ENCODE measurements at regions not wholly inside any gene's neighbourhood (a gene's known extent, or its start where the extent isn't known, plus 50 kb on each side); places are given as distances from the start of the nearest gene placed in this dataset.

GRCh38 chr6:148177589-148178233 lies 164.9 kb upstream of the SASH1 start:
- peak; percentile 12 for DNase-seq

- no peak for DNase-seq
Observed at GRCh38 chr6:148179786-148180185, 162.9 kb upstream of the SASH1 start.

- DNase-seq: no peak
Observed at GRCh38 chr6:148182378-148182777, 160.3 kb upstream of the SASH1 start.

- no peak for DNase-seq
Observed at GRCh38 chr6:148183776-148184175, 158.9 kb upstream of the SASH1 start.

GRCh38 chr6:148186916-148187315 lies 155.7 kb upstream of the SASH1 start:
- no peak for DNase-seq

GRCh38 chr6:148192310-148192709 lies 150.3 kb upstream of the SASH1 start:
- no peak for DNase-seq

- no peak for DNase-seq
Observed at GRCh38 chr6:148193063-148193680, 149.5 kb upstream of the SASH1 start.

- no peak for DNase-seq
Observed at GRCh38 chr6:148195511-148195910, 147.1 kb upstream of the SASH1 start.

- DNase-seq: no peak
Observed at GRCh38 chr6:148199584-148199983, 143.1 kb upstream of the SASH1 start.

- no peak for DNase-seq
Observed at GRCh38 chr6:148200293-148200692, 142.3 kb upstream of the SASH1 start.

GRCh38 chr6:148200781-148201180 lies 141.9 kb upstream of the SASH1 start:
- DNase-seq: no peak

- DNase-seq: peak; percentile 43
Observed at GRCh38 chr6:148203281-148203925, 139.2 kb upstream of the SASH1 start.

- DNase-seq: peak; percentile 29
Observed at GRCh38 chr6:148203970-148204369, 138.7 kb upstream of the SASH1 start.

GRCh38 chr6:148208298-148208697 lies 134.3 kb upstream of the SASH1 start:
- no peak for DNase-seq

GRCh38 chr6:148211777-148212324 lies 130.8 kb upstream of the SASH1 start:
- DNase-seq: no peak

GRCh38 chr6:148212366-148212765 lies 130.3 kb upstream of the SASH1 start:
- DNase-seq: no peak

- DNase-seq: no peak
Observed at GRCh38 chr6:148213366-148213765, 129.3 kb upstream of the SASH1 start.

GRCh38 chr6:148214667-148215066 lies 128.0 kb upstream of the SASH1 start:
- DNase-seq: no peak

GRCh38 chr6:148217051-148217450 lies 125.6 kb upstream of the SASH1 start:
- no peak for DNase-seq

- no peak for DNase-seq
Observed at GRCh38 chr6:148217921-148218320, 124.7 kb upstream of the SASH1 start.

- no peak for DNase-seq
Observed at GRCh38 chr6:148218542-148219258, 123.9 kb upstream of the SASH1 start.

GRCh38 chr6:148221196-148221979 lies 121.2 kb upstream of the SASH1 start:
- DNase-seq: no peak

GRCh38 chr6:148222376-148222775 lies 120.3 kb upstream of the SASH1 start:
- DNase-seq: no peak

Data from NCI-H2171 (cell line).